ENCODE measurements at regions not wholly inside any gene's neighbourhood (a gene's known extent, or its start where the extent isn't known, plus 50 kb on each side); places are given as distances from the start of the nearest gene placed in this dataset.

DNA sequence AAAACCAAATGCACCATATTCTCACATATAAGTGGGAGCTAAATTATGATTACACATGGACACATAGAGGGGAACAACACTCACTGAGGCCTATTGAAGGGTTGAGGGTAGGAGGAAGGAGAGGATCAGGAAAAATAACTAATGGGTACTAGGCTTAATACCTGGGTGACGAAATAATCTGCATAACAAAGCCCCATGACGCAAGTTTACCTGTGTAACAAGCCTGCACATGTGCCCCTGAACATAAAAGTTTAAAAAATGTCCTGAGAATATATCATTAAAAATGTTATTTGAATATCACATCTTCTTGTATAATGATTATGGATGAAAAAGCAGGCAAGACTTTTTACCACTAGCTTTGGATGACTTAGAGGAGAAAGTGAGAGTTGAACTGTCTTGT, 138.0 kb upstream of the NOVA1 start:
- no peak for DNase-seq (ENCODE audit: extremely low spot score)
- H3K4me1 ChIP-seq (ENCODE audit: insufficient read depth) = no peaks in the 10 kb centered on the region
- 81% methylated on average over 2 of the region's 2 CpGs for WGBS
- no peak overlapping the region for H3K4me3 ChIP-seq (ENCODE audit: low read depth, low read length)
- no peaks in the 10 kb centered on the region for H3K36me3 ChIP-seq (ENCODE audit: insufficient read depth)
- H3K27ac ChIP-seq (ENCODE audit: low read depth) = no peak overlapping the region

DNA sequence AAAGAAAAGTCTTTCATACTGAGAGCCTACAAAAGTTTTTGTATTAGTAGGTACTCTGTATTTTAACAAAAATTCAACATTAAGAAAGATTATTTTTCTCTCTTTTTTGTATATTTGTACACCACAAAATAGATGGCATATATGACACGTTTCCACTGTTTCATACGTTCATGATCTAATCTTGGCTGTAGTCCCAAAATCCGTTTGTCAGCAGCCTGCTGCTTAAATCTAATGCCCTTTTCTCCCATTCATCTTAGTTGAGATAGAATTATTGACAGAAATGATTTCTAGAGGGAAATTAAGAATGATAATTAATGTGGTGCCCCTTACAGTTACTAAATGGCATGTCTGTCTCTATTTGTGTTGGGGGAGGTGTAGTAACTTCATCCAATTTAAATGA, 140.7 kb upstream of the NOVA1 start:
- Histone ChIP-seq H3K27ac (ENCODE audit: low read depth) (no peak overlapping the region), H3K4me3 (ENCODE audit: low read depth, low read length) (no peak overlapping the region), H3K4me1 (ENCODE audit: insufficient read depth) (no peaks in the 10 kb centered on the region), H3K36me3 (ENCODE audit: insufficient read depth) (no peaks in the 10 kb centered on the region)
- WGBS = 25% methylated on average over 3 of the region's 3 CpGs
- no peak for DNase-seq (ENCODE audit: extremely low spot score)

DNA sequence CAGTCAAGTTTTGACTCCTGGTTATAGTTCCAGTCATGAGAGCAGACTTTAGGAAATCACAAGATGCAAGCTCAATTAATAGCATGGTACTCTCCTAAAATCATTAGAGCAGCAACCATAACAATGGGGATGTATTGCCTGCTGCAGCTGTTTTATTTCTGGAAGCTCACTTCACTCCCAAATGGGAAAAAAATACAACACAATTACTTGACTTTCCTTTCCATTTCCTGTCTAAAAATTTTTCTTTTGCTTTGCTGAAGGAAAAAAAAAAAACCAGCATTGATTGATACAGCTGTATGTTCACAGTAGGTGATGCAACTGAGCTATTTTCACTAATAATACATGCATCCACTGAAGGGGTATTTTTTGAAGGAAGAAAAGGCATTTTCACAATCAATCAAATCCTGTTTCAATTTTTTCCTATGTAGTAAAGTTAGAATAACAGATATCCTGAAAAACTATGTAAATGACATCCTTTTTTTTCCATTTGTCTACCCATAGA, 143.9 kb upstream of the NOVA1 start:
- H3K4me1 ChIP-seq (ENCODE audit: insufficient read depth) = no peaks in the 10 kb centered on the region
- no peak for DNase-seq (ENCODE audit: extremely low spot score)
- no peak overlapping the region for H3K4me3 ChIP-seq (ENCODE audit: low read depth, low read length)
- H3K36me3 ChIP-seq (ENCODE audit: insufficient read depth) = no peaks in the 10 kb centered on the region
- H3K27ac ChIP-seq (ENCODE audit: low read depth) = no peak overlapping the region

DNA sequence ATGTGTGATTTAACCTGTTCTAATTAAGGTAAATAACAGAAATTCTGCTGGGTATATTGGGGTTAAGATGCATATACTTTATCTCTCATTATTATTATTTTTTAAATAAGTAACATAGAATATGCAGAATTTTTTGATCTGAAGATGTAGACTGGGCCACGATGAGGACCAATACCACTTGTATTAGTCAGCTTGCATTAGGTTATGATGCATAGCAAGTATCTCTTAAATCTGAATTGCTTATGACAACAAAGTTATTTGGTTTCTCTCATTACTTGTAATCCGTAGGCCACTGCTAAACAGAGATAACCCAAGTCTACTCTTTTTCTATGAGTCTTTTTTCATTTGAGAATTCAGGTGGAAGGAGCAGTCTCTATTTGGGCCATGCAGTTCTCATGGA, 145.5 kb upstream of the NOVA1 start:
- 80% methylated on average over 2 of the region's 2 CpGs for WGBS
- H3K4me1 ChIP-seq (ENCODE audit: insufficient read depth) = no peaks in the 10 kb centered on the region

DNA sequence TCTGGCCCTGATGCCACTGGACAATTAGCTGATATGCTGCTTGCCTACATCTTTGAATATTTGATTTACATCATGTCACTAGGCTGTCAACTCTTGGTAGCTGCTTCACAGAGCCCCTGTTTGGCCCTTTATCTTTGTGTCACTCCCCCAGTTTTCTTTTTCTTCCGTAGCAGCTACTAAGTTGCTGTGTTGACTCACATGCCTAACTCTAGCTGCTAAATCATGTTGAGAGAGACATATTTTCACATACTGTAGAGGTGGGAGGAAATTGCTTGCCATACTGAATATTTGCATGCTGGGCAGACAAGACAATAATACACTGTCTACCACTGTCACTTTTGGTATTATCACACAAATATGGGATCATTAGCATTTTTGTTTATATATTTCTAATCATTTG, 147.1 kb upstream of the NOVA1 start:
- no peak overlapping the region for H3K4me3 ChIP-seq (ENCODE audit: low read depth, low read length)
- no peak overlapping the region for H3K27ac ChIP-seq (ENCODE audit: low read depth)
- H3K4me1 ChIP-seq (ENCODE audit: insufficient read depth) = no peaks in the 10 kb centered on the region
- H3K36me3 ChIP-seq (ENCODE audit: insufficient read depth) = no peaks in the 10 kb centered on the region
- 51% methylated on average over 1 of the region's 1 CpG for WGBS
- no peak for DNase-seq (ENCODE audit: extremely low spot score)

More for the DNA sequence above, 145.5 kb upstream of the NOVA1 start:
- Histone ChIP-seq H3K36me3 (ENCODE audit: insufficient read depth) (no peaks in the 10 kb centered on the region), H3K27ac (ENCODE audit: low read depth) (no peak overlapping the region), H3K4me3 (ENCODE audit: low read depth, low read length) (no peak overlapping the region)
- no peak for DNase-seq (ENCODE audit: extremely low spot score)

DNA sequence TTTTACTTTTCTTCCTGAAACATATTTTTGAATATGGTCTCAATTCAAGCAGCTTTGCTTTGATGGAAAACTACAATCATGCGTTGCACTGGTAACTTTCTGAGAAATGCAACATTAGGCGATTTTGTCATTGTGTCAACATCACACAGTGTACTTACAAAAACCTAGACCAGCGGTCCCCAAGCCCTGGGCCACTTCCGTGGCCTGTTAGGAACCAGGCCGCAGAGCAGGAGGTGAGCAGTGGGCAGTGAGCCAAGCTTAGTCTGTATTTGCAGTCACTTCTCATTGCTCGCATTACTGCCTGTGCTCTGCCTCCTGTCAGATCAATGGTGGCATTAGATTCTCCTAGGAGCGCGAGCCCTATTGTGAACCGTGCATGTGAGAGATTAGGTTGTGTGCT, 163.7 kb upstream of the NOVA1 start:
- DNase-seq (ENCODE audit: extremely low spot score) = no peak
- Histone ChIP-seq H3K4me3 (ENCODE audit: low read depth, low read length) (no peak overlapping the region), H3K27ac (ENCODE audit: low read depth) (no peak overlapping the region), H3K4me1 (ENCODE audit: insufficient read depth) (no peaks in the 10 kb centered on the region), H3K36me3 (ENCODE audit: insufficient read depth) (no peaks in the 10 kb centered on the region)
- WGBS = 90% methylated on average over 9 of the region's 9 CpGs

DNA sequence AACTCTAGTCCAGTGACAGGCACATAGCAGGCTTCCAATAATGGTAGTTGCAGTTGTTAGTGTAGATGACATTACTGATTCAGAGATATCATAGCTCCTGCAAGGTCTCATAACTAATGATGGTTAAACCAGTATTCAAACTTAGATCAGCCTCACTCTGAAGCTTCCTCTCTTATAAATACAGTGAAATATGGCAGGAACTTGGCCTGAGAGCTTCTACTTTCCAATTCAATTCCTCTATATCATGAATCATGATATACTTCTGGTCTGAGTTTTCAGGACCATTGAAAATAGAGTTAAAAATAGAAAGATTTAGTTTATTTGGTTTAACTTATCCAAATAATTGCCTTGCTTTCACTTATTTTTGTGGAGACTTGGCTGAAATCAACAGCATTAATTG, 167.5 kb upstream of the NOVA1 start:
- H3K4me3 ChIP-seq (ENCODE audit: low read depth, low read length) = no peak overlapping the region
- H3K36me3 ChIP-seq (ENCODE audit: insufficient read depth) = no peaks in the 10 kb centered on the region
- DNase-seq (ENCODE audit: extremely low spot score) = no peak
- H3K27ac ChIP-seq (ENCODE audit: low read depth) = no peak overlapping the region
- no peaks in the 10 kb centered on the region for H3K4me1 ChIP-seq (ENCODE audit: insufficient read depth)

DNA sequence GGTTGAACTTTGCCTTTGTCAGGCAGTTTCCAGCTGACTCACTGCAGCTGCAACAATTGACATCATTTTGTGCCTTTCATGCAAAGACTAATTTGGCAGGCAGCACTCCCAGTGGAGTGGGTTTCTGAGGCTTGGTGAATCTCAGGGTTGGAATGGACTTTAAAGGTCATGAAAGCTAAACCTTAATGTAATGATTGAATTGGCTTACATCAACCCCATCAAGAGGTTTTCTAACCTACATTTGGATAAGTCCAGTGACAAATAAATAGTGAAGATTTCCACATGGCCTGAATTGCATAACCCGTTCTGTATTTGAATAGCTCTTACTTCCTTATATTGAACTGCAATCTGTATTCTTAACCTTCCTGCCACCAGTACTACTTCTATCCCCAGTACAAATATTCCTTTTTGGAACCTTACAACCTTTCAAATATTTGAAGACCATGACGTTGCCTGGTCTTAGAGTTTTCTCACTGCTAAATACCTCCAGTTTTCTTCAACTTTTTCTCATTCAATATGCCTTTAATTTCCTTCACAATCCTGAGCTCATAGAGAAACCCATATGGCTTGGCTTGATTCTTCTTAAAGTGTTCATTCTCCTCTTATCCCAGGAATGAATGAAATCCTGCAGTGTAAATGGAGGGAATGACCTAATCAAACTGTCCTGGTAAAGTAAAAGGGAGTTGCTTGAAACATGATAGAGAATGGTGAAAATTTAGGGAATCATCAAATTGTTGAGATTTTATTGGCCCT, 168.1 kb upstream of the NOVA1 start:
- no peak overlapping the region for H3K27ac ChIP-seq (ENCODE audit: low read depth)
- no peak overlapping the region for H3K4me3 ChIP-seq (ENCODE audit: low read depth, low read length)
- H3K4me1 ChIP-seq (ENCODE audit: insufficient read depth) = no peaks in the 10 kb centered on the region
- DNase-seq (ENCODE audit: extremely low spot score) = no peak
- no peaks in the 10 kb centered on the region for H3K36me3 ChIP-seq (ENCODE audit: insufficient read depth)
- 30% methylated on average over 2 of the region's 2 CpGs for WGBS

DNA sequence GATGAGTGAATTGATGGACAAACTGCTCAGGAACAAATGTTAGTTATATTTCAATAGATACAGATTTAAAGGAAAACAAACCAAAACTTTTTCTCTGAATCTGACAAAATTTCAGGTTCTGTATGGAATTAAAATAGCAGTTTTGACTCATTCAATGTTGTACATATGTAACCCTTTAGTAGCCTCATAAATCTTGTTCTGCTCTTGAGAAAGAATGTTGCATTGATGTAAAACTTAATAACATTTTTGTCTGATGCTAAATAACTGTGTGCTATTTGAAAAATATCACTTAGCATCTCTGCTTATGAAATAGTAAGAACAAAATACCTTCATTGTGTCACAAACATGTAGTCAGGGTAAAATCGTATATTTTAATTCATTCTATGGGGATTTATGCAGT, 168.9 kb upstream of the NOVA1 start:
- DNase-seq (ENCODE audit: extremely low spot score) = no peak
- Histone ChIP-seq H3K27ac (ENCODE audit: low read depth) (no peak overlapping the region), H3K4me3 (ENCODE audit: low read depth, low read length) (no peak overlapping the region), H3K36me3 (ENCODE audit: insufficient read depth) (no peaks in the 10 kb centered on the region), H3K4me1 (ENCODE audit: insufficient read depth) (no peaks in the 10 kb centered on the region)
- 85% methylated on average over 1 of the region's 1 CpG for WGBS

DNA sequence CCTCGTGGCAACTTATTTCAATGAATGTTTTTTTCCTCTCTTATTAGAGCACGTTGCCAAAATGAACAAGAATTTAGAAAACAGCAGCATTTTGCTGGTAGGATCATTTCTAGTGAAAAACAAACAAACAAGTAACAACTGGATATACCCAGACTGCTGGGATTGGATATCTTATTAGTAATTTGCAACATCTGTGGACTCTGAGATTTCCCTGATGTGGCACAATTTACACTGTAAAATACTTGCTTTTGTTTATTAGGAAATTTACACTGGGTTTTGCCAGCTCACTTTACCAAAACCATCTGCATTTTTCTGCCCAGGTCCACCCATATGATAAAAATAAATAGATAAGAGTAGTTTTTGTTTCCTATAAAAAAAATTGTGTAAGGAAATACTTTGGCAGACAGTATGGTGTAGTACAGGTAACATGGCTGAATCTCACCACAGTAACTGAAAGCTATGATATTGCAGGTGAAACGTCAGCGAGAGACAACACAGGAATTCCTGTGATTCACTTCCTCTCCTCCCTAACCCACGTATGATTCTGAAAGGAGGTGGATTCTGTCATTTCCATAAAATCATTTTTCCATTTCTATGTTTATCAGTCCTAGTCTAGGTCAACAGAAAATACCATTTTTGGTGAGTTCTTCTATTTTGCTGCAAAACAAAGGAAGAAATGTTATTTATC, 176.2 kb upstream of the NOVA1 start:
- 61% methylated on average over 5 of the region's 5 CpGs for WGBS
- H3K4me1 ChIP-seq (ENCODE audit: insufficient read depth) = no peaks in the 10 kb centered on the region
- H3K36me3 ChIP-seq (ENCODE audit: insufficient read depth) = no peaks in the 10 kb centered on the region
- no peak for DNase-seq (ENCODE audit: extremely low spot score)
- no peak overlapping the region for H3K4me3 ChIP-seq (ENCODE audit: low read depth, low read length)
- H3K27ac ChIP-seq (ENCODE audit: low read depth) = no peak overlapping the region

DNA sequence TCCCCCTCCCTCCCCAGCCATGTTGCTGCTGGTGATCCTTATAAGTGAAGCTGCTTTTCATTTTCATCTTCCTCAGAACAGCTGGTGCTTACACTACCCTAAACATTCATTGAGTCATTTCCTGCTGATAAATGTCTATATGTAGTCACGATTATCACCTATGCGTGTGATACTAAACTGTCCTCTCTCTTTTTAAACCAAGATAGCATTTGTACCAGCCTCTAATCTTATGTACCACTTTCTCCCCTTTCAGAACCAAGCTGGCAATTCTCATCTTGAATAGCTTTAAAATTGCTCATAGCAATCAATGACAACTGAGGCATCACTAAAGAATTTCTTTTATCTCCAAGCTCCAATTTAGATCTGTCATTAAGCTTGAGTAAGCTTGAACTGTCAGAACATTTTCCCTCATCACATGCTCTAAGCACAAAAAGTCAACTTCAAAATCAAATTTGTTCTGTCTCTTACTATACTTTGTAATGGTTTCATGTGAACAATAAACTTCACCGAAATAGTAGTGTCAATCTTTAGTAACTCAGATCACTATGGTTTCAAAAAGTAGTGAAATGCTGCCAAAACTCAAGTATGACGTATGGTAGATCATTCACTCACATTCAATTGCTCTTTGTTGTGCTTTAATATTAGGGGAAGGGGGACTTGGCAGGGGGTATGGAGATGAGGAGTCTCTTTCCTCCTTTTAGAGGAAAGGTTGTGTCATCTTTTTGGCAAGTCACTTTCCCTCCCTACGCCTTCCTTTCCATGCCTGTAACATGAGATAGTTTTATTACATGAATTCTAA, 178.1 kb upstream of the NOVA1 start:
- no peak overlapping the region for H3K4me3 ChIP-seq (ENCODE audit: low read depth, low read length)
- DNase-seq (ENCODE audit: extremely low spot score) = no peak
- no peak overlapping the region for H3K27ac ChIP-seq (ENCODE audit: low read depth)
- no peaks in the 10 kb centered on the region for H3K36me3 ChIP-seq (ENCODE audit: insufficient read depth)
- WGBS = 51% methylated on average over 5 of the region's 5 CpGs
- no peaks in the 10 kb centered on the region for H3K4me1 ChIP-seq (ENCODE audit: insufficient read depth)

DNA sequence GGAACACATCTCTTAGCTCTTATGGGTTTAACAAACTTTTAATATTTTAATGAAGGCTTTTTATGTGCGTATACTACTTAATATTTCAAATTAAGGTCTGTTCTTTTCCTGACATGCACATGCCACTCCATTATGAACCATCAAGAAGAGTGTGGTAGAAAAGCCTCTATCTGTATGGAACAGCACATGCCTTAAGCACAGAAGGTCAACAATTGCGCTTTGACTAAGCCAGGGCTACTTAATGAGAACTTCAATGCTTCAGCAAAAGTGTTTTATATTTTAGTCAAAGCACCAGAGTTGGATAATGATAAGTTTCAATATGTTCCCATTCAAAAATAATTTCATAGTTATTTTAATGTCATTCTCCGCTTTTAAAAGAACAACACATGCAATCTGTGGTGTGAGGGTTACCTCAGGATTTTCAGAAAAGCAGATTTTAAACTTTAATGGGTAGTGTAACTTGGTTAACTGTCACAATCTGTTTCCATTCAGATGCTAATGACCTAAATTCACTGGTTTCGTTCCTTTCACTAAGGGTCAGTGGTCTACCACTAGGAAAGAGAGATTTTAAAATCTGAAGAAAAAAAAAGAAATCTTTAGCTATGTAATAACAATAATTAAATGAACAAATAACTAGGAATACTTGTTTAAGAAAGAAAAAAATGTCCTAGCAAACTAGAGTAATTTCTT, 193.4 kb upstream of the NOVA1 start:
- H3K4me1 ChIP-seq (ENCODE audit: insufficient read depth) = no peaks in the 10 kb centered on the region
- no peak for DNase-seq (ENCODE audit: extremely low spot score)
- H3K27ac ChIP-seq (ENCODE audit: low read depth) = no peak overlapping the region
- no peaks in the 10 kb centered on the region for H3K36me3 ChIP-seq (ENCODE audit: insufficient read depth)
- 70% methylated on average over 4 of the region's 4 CpGs for WGBS
- H3K4me3 ChIP-seq (ENCODE audit: low read depth, low read length) = no peak overlapping the region

DNA sequence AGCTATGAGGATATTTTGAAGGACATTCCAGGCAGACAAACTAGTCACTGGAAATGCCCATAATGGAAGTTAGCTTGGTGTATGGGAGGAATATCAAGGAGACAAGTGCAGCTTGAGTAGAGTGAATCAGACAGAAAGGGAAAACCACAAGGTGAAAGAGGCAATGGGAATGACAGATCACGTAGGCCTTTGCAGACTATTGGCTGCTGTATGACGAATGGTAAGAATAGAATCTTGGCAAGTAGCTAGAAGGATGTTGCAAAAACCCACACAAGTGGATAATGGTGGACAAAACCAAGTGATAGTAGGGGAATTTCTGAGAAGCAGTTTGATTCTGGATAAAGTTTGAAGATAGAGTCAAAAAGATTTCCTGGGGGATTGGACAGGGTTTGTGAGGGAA, 196.9 kb upstream of the NOVA1 start:
- no peaks in the 10 kb centered on the region for H3K4me1 ChIP-seq (ENCODE audit: insufficient read depth)
- no peak overlapping the region for H3K4me3 ChIP-seq (ENCODE audit: low read depth, low read length)
- WGBS = 52% methylated on average over 2 of the region's 2 CpGs
- DNase-seq (ENCODE audit: extremely low spot score) = no peak
- H3K27ac ChIP-seq (ENCODE audit: low read depth) = no peak overlapping the region
- no peaks in the 10 kb centered on the region for H3K36me3 ChIP-seq (ENCODE audit: insufficient read depth)

Data from urinary bladder (tissue), 3 donors.